ENCODE measurements at regions not wholly inside any gene's neighbourhood (a gene's known extent, or its start where the extent isn't known, plus 50 kb on each side); places are given as distances from the start of the nearest gene placed in this dataset.

- TF ChIP-seq ERG (CRISPR knock-in tag; IDR thresholded peaks at IDR 0.05) (no peak), ETV6 (CRISPR knock-in tag; IDR thresholded peaks at IDR 0.05) (no peak), USF2 (CRISPR knock-in tag; IDR thresholded peaks at IDR 0.05) (no peak), E2F4 (CRISPR knock-in tag; IDR thresholded peaks at IDR 0.05; ENCODE audit: borderline replicate concordance, low read depth) (no peak), FOXK1 (CRISPR knock-in tag; IDR thresholded peaks at IDR 0.05) (no peak)
These were observed 568.5 kb downstream of the SLITRK6 start (continued) for GRCh38 chr13:85230691-85231093.

- ChIA-PET CTCF (no interaction called here), POLR2A (no interaction called here)
- no peak for TF ChIP-seq GRHL2 (CRISPR knock-in tag; IDR thresholded peaks at IDR 0.05; ENCODE audit: insufficient replicate concordance, severe bottlenecking)
- no peak for TF ChIP-seq RELA (CRISPR knock-in tag; IDR thresholded peaks at IDR 0.05; ENCODE audit: borderline replicate concordance)
- no peak for TF ChIP-seq PRDM15 (CRISPR knock-in tag; IDR thresholded peaks at IDR 0.05)
These were observed 570.5 kb downstream of the SLITRK6 start for GRCh38 chr13:85228692-85229091.

GRCh38 chr13:85223883-85224656 lies 575.1 kb downstream of the SLITRK6 start:
- no peak for DNase-seq (ENCODE audit: low spot score)
- CTCF ChIA-PET: no interaction called here
- Mint-ChIP-seq H3K4me1 (no peaks in the 10 kb centered on the region), H3K4me3 (no peak overlapping the region), H3K27me3 (ENCODE audit: low read depth) (no peaks in the 10 kb centered on the region), H3K27ac (no peak overlapping the region), H3K9me3 (peaks cover 7% of the 10 kb centered on the region; the same call in 1 of the 2 replicates), H3K36me3 (no peaks in the 10 kb centered on the region)
- no peak for ATAC-seq
- POLR2A ChIA-PET: no interaction called here
- TF ChIP-seq AR (CRISPR knock-in tag; IDR thresholded peaks at IDR 0.05): no peak

More at GRCh38 chr13:85228692-85229091, 570.5 kb downstream of the SLITRK6 start:
- Mint-ChIP-seq H3K36me3 (no peaks in the 10 kb centered on the region), H3K9me3 (no peaks in the 10 kb centered on the region), H3K4me1 (peaks cover 7% of the 10 kb centered on the region; the same call in 1 of the 2 replicates), H3K27ac (no peak overlapping the region), H3K4me3 (no peak overlapping the region), H3K27me3 (ENCODE audit: low read depth) (no peaks in the 10 kb centered on the region; the same call in 1 of the 2 replicates)
- DNase-seq (ENCODE audit: low spot score) (no peak), ATAC-seq (no peak)
